OCI-LY1 (cell line): ENCODE measurements at regions not wholly inside any gene's neighbourhood (a gene's known extent, or its start where the extent isn't known, plus 50 kb on each side); places are given as distances from the start of the nearest gene placed in this dataset.

Experiments used
- EZH2 ChIP-seq: fragments of 200-600 bp; sonication (generic), shearing (Covaris generic); IDR thresholded peaks from 2 replicates; pipeline ENCODE4 v1.8.0; 2017; ENCODE audit warnings: borderline replicate concordance, mixed run types, mild to moderate bottlenecking, antibody characterized with exemption, low read length, moderate library complexity, mixed read lengths
- TF ChIP-seq, protein P1 (sequence below): fragments of 200-600 bp; sonication (generic), shearing (Covaris generic); IDR thresholded peaks from 2 replicates; pipeline ENCODE4 v1.5.1; 2017; ENCODE audit warnings: mild to moderate bottlenecking, antibody characterized with exemption, low read length, moderate library complexity, mixed read lengths

DNA sequence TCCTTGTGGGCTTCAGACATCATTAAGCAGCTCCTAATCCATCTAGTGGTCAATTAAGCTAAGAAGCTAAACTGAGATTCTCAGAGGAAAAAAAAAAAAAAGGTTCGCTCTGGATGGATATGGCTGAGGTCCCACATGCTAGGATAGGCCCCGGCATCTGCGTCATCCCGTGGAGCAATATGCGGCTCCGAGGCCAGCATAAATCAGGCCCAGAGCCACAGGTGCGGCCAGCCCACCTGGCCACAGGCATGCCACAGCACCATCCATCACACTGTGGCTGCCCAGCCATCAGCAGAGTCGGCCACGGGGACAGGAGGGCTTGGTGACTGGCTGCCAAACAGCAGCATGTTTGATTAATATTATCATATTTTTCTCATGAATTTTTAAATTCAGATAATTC is 106.9 kb upstream of the TIAM1 start:
- TF ChIP-seq, protein P1, sequence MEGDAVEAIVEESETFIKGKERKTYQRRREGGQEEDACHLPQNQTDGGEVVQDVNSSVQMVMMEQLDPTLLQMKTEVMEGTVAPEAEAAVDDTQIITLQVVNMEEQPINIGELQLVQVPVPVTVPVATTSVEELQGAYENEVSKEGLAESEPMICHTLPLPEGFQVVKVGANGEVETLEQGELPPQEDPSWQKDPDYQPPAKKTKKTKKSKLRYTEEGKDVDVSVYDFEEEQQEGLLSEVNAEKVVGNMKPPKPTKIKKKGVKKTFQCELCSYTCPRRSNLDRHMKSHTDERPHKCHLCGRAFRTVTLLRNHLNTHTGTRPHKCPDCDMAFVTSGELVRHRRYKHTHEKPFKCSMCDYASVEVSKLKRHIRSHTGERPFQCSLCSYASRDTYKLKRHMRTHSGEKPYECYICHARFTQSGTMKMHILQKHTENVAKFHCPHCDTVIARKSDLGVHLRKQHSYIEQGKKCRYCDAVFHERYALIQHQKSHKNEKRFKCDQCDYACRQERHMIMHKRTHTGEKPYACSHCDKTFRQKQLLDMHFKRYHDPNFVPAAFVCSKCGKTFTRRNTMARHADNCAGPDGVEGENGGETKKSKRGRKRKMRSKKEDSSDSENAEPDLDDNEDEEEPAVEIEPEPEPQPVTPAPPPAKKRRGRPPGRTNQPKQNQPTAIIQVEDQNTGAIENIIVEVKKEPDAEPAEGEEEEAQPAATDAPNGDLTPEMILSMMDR, result no peak
- no peak for TF ChIP-seq EZH2
